ENCODE measurements at regions not wholly inside any gene's neighbourhood (a gene's known extent, or its start where the extent isn't known, plus 50 kb on each side); places are given as distances from the start of the nearest gene placed in this dataset.

DNA sequence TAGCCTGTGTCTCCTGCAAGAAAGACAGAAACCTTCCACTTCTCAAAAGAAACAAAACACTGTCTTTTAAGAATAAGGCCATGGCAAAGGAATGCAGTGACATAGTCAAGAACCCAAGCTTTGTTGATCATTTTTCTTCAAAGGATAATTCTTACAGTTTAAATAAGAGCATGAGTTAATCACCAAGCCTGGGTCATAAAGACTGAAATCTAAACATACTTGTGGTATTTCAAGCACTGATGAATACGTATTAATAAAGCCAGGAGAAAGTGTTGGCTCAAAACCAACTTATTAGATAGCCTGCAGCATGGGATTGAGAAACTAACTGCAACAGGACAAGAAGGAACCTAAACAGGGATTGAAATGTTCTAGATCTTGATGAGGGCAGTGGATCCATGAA lies 143.3 kb upstream of the MTNR1B start:
- Histone ChIP-seq H3K9me2 (no peaks in the 10 kb centered on the region), H4K20me1 (ENCODE audit: insufficient read depth) (no peaks in the 10 kb centered on the region), H3K36me3 (replicated peaks in 1 of 2; ENCODE audit: control insufficient read depth in 1 of 2, insufficient read depth in 2 of 2, low read length in 1 of 2) (no peaks in the 10 kb centered on the region), H3K9ac (no peak overlapping the region), H3K4me2 (no peak overlapping the region), H3K4me1 (ENCODE audit: control insufficient read depth in 1 of 2, insufficient read depth in 2 of 2, low read depth in 1 of 2, low read length in 1 of 2) (peaks cover 0 to 25% of the 10 kb centered on the region in 2 experiments; a peak in 3 of 4 replicates), H2AFZ (ENCODE audit: low read depth) (no peak overlapping the region), H3K4me3 (ENCODE audit: low read depth in 2 of 2, low read length in 1 of 2) (no peak overlapping the region), H3K27me3 (ENCODE audit: insufficient read depth) (no peaks in the 10 kb centered on the region), H3K27ac (ENCODE audit: low read depth in 2 of 2, low read length in 1 of 2) (no peak overlapping the region), H3F3A (replicated peaks; ENCODE audit: insufficient read depth) (no peaks in the 10 kb centered on the region), H3K79me2 (ENCODE audit: insufficient read depth) (no peaks in the 10 kb centered on the region), H3K9me3 (no peaks in the 10 kb centered on the region)
- 33% methylated on average over 1 of the region's 1 CpG for WGBS (ENCODE audit: low lambda C conversion rate)
- TF ChIP-seq, protein P1, sequence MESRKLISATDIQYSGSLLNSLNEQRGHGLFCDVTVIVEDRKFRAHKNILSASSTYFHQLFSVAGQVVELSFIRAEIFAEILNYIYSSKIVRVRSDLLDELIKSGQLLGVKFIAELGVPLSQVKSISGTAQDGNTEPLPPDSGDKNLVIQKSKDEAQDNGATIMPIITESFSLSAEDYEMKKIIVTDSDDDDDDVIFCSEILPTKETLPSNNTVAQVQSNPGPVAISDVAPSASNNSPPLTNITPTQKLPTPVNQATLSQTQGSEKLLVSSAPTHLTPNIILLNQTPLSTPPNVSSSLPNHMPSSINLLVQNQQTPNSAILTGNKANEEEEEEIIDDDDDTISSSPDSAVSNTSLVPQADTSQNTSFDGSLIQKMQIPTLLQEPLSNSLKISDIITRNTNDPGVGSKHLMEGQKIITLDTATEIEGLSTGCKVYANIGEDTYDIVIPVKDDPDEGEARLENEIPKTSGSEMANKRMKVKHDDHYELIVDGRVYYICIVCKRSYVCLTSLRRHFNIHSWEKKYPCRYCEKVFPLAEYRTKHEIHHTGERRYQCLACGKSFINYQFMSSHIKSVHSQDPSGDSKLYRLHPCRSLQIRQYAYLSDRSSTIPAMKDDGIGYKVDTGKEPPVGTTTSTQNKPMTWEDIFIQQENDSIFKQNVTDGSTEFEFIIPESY (IDR thresholded peaks at IDR 0.05; ENCODE audit: borderline replicate concordance, low read depth) = no peak
- TF ChIP-seq, protein P2, sequence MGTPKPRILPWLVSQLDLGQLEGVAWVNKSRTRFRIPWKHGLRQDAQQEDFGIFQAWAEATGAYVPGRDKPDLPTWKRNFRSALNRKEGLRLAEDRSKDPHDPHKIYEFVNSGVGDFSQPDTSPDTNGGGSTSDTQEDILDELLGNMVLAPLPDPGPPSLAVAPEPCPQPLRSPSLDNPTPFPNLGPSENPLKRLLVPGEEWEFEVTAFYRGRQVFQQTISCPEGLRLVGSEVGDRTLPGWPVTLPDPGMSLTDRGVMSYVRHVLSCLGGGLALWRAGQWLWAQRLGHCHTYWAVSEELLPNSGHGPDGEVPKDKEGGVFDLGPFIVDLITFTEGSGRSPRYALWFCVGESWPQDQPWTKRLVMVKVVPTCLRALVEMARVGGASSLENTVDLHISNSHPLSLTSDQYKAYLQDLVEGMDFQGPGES (IDR thresholded peaks at IDR 0.05; ENCODE audit: low read depth, low read length) = no peak
- no peak for TF ChIP-seq FOXM1 (IDR thresholded peaks at IDR 0.05; ENCODE audit: low read depth)
- DNase-seq = no peak
- CTCF ChIA-PET = no interaction called here
- POLR2A ChIA-PET = no interaction called here

- Histone ChIP-seq H3K4me1 (ENCODE audit: control insufficient read depth in 1 of 2, insufficient read depth in 2 of 2, low read depth in 1 of 2, low read length in 1 of 2) (peaks cover 0 to 28% of the 10 kb centered on the region in 2 experiments; a peak in 3 of 4 replicates), H3K4me3 (ENCODE audit: low read depth in 2 of 2, low read length in 1 of 2) (no peak overlapping the region), H3K27me3 (ENCODE audit: insufficient read depth) (no peaks in the 10 kb centered on the region), H3K9me2 (no peaks in the 10 kb centered on the region), H2AFZ (ENCODE audit: low read depth) (no peak overlapping the region), H3K27ac (ENCODE audit: low read depth in 2 of 2, low read length in 1 of 2) (no peak overlapping the region), H3K4me2 (no peak overlapping the region), H3K36me3 (replicated peaks in 1 of 2; ENCODE audit: control insufficient read depth in 1 of 2, insufficient read depth in 2 of 2, low read length in 1 of 2) (no peaks in the 10 kb centered on the region), H3K9ac (no peak overlapping the region), H3K79me2 (ENCODE audit: insufficient read depth) (no peaks in the 10 kb centered on the region), H3K9me3 (no peaks in the 10 kb centered on the region), H4K20me1 (ENCODE audit: insufficient read depth) (no peaks in the 10 kb centered on the region), H3F3A (replicated peaks; ENCODE audit: insufficient read depth) (no peaks in the 10 kb centered on the region)
- CTCF ChIA-PET = no interaction called here
- TF ChIP-seq RAD21 (IDR thresholded peaks at IDR 0.05; ENCODE audit: low read length) (peak; percentile 19; the same call in 1 of the 2 replicates), FOXM1 (IDR thresholded peaks at IDR 0.05; ENCODE audit: low read depth) (no peak)
- WGBS (ENCODE audit: low lambda C conversion rate) = 50% methylated on average over 1 of the region's 1 CpG
- POLR2A ChIA-PET = no interaction called here
- no peak for DNase-seq
Observed at GRCh38 chr11:92826603-92827002, 142.8 kb upstream of the MTNR1B start.

- no peaks in the 10 kb centered on the region for H3K9me3 ChIP-seq
- no peak overlapping the region for H3K27ac ChIP-seq (ENCODE audit: low read depth in 2 of 2, low read length in 1 of 2)
- WGBS (ENCODE audit: low lambda C conversion rate) = 57% methylated on average over 2 of the region's 2 CpGs
- DNase-seq = no peak
- H4K20me1 ChIP-seq (ENCODE audit: insufficient read depth) = no peaks in the 10 kb centered on the region
- H3K4me1 ChIP-seq (ENCODE audit: control insufficient read depth in 1 of 2, insufficient read depth in 2 of 2, low read depth in 1 of 2, low read length in 1 of 2) = peaks cover 0 to 28% of the 10 kb centered on the region in 2 experiments; a peak in 3 of 4 replicates
- no peaks in the 10 kb centered on the region for H3K9me2 ChIP-seq
- POLR2A ChIA-PET = no interaction called here
- no peaks in the 10 kb centered on the region for H3K27me3 ChIP-seq (ENCODE audit: insufficient read depth)
- H3K4me3 ChIP-seq (ENCODE audit: low read depth in 2 of 2, low read length in 1 of 2) = no peak overlapping the region
- CTCF ChIA-PET = no interaction called here
- H3F3A ChIP-seq (replicated peaks; ENCODE audit: insufficient read depth) = no peaks in the 10 kb centered on the region
- H3K36me3 ChIP-seq (replicated peaks in 1 of 2; ENCODE audit: control insufficient read depth in 1 of 2, insufficient read depth in 2 of 2, low read length in 1 of 2) = no peaks in the 10 kb centered on the region
- no peak overlapping the region for H2AFZ ChIP-seq (ENCODE audit: low read depth)
- H3K9ac ChIP-seq = no peak overlapping the region
- H3K79me2 ChIP-seq (ENCODE audit: insufficient read depth) = no peaks in the 10 kb centered on the region
- peak overlapping the region; percentile 7; the same call in 1 of the 2 replicates for H3K4me2 ChIP-seq
- TF ChIP-seq MAX (IDR thresholded peaks at IDR 0.05; ENCODE audit: low read depth) = no peak
- no peak for TF ChIP-seq REST (IDR thresholded peaks at IDR 0.05; ENCODE audit: low read depth, low read length)
- no peak for TF ChIP-seq GABPA (IDR thresholded peaks at IDR 0.05; ENCODE audit: low read depth)
- TF ChIP-seq RFX5 (IDR thresholded peaks at IDR 0.05; ENCODE audit: low read length) = no peak
- TF ChIP-seq TEAD4 (IDR thresholded peaks at IDR 0.05; ENCODE audit: borderline replicate concordance, insufficient read depth) = no peak
- TF ChIP-seq TCF12 (IDR thresholded peaks at IDR 0.05) = no peak
- TF ChIP-seq POLR2AphosphoS5 (IDR thresholded peaks at IDR 0.05; ENCODE audit: low read depth, low read length) = no peak
- no peak for TF ChIP-seq NRF1 (IDR thresholded peaks at IDR 0.05; ENCODE audit: low read depth, low read length)
- no peak for TF ChIP-seq SIN3A (IDR thresholded peaks at IDR 0.05; ENCODE audit: borderline replicate concordance, low read depth, low read length)
- TF ChIP-seq RCOR1 (IDR thresholded peaks at IDR 0.05; ENCODE audit: low read length) = no peak
- no peak for TF ChIP-seq JUND (IDR thresholded peaks at IDR 0.05)
- TF ChIP-seq, protein P3, sequence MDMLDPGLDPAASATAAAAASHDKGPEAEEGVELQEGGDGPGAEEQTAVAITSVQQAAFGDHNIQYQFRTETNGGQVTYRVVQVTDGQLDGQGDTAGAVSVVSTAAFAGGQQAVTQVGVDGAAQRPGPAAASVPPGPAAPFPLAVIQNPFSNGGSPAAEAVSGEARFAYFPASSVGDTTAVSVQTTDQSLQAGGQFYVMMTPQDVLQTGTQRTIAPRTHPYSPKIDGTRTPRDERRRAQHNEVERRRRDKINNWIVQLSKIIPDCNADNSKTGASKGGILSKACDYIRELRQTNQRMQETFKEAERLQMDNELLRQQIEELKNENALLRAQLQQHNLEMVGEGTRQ (IDR thresholded peaks at IDR 0.05; ENCODE audit: borderline replicate concordance, low read depth, low read length) = no peak
Observed at GRCh38 chr11:92827132-92827531, 142.3 kb upstream of the MTNR1B start.

All from SK-N-SH (cell line).